ENCODE measurements at regions not wholly inside any gene's neighbourhood (a gene's known extent, or its start where the extent isn't known, plus 50 kb on each side); places are given as distances from the start of the nearest gene placed in this dataset.

GRCh38 chr20:39152742-39153141 is 190.6 kb downstream of the DHX35 start:
- DNase-seq (ENCODE audit: low read depth in 3 of 3): no peak

GRCh38 chr20:39152126-39152525 is 190.0 kb downstream of the DHX35 start:
- DNase-seq (ENCODE audit: low read depth in 3 of 3): no peak

GRCh38 chr20:39150501-39150900 is 188.4 kb downstream of the DHX35 start:
- DNase-seq (ENCODE audit: low read depth in 3 of 3): no peak

GRCh38 chr20:39146394-39146793 is 184.2 kb downstream of the DHX35 start:
- DNase-seq (ENCODE audit: low read depth in 3 of 3): no peak

- DNase-seq (ENCODE audit: low read depth in 3 of 3): no peak
Observed at GRCh38 chr20:39145921-39146320, 183.8 kb downstream of the DHX35 start.

- no peak for DNase-seq (ENCODE audit: low read depth in 3 of 3)
Observed at GRCh38 chr20:39144757-39145156, 182.6 kb downstream of the DHX35 start.

- DNase-seq (ENCODE audit: low read depth in 3 of 3): no peak
Observed at GRCh38 chr20:39142407-39143096, 180.4 kb downstream of the DHX35 start.

- DNase-seq (ENCODE audit: low read depth in 3 of 3): no peak
Observed at GRCh38 chr20:39137299-39137698, 175.2 kb downstream of the DHX35 start.

GRCh38 chr20:39136798-39137197 is 174.7 kb downstream of the DHX35 start:
- DNase-seq (ENCODE audit: low read depth in 3 of 3): no peak

GRCh38 chr20:39135885-39136544 is 173.9 kb downstream of the DHX35 start:
- no peak for DNase-seq (ENCODE audit: low read depth in 3 of 3)

- no peak for DNase-seq (ENCODE audit: low read depth in 3 of 3)
Observed at GRCh38 chr20:39133201-39133600, 171.1 kb downstream of the DHX35 start.

GRCh38 chr20:39132511-39132910 is 170.4 kb downstream of the DHX35 start:
- no peak for DNase-seq (ENCODE audit: low read depth in 3 of 3)

- no peak for DNase-seq (ENCODE audit: low read depth in 3 of 3)
Observed at GRCh38 chr20:39132093-39132492, 169.9 kb downstream of the DHX35 start.

GRCh38 chr20:39130627-39131026 is 168.5 kb downstream of the DHX35 start:
- no peak for DNase-seq (ENCODE audit: low read depth in 3 of 3)

- no peak for DNase-seq (ENCODE audit: low read depth in 3 of 3)
Observed at GRCh38 chr20:39129523-39129922, 167.4 kb downstream of the DHX35 start.

- no peak for DNase-seq (ENCODE audit: low read depth in 3 of 3)
Observed at GRCh38 chr20:39124064-39124463, 161.9 kb downstream of the DHX35 start.

GRCh38 chr20:39123185-39123557 is 161.0 kb downstream of the DHX35 start:
- DNase-seq (ENCODE audit: low read depth in 3 of 3): no peak

GRCh38 chr20:39117491-39117890 is 155.3 kb downstream of the DHX35 start:
- DNase-seq (ENCODE audit: low read depth in 3 of 3): no peak

- no peak for DNase-seq (ENCODE audit: low read depth in 3 of 3)
Observed at GRCh38 chr20:39116020-39116419, 153.9 kb downstream of the DHX35 start.

- peak in 1 of 3 experiments; percentile 4 for DNase-seq (ENCODE audit: low read depth in 3 of 3)
Observed at GRCh38 chr20:39112178-39112743, 150.1 kb downstream of the DHX35 start.

- DNase-seq (ENCODE audit: low read depth in 3 of 3): no peak
Observed at GRCh38 chr20:39111359-39112177, 149.4 kb downstream of the DHX35 start.

GRCh38 chr20:39110819-39111136 is 148.6 kb downstream of the DHX35 start:
- no peak for DNase-seq (ENCODE audit: low read depth in 3 of 3)

Measured in stimulated activated CD4-positive, alpha-beta T cell treated with anti-CD3 and anti-CD28 coated beads, TNF-alpha, amount 100 ng/mL, for 24 hours (primary cell).